ENCODE measurements at regions not wholly inside any gene's neighbourhood (a gene's known extent, or its start where the extent isn't known, plus 50 kb on each side); places are given as distances from the start of the nearest gene placed in this dataset.

- TF ChIP-seq CTCF (IDR thresholded peaks at IDR 0.05; ENCODE audit: borderline replicate concordance, extremely low read depth, low read length, poor library complexity, severe bottlenecking), result no peak
- TF ChIP-seq EZH2 (IDR thresholded peaks at IDR 0.05; ENCODE audit: borderline replicate concordance, low read depth, low read length, severe bottlenecking), result no peak
Measured at GRCh38 chr4:64870558-64870957, 461.3 kb upstream of the TECRL start.
